GM23338 (cell line): ENCODE measurements at regions not wholly inside any gene's neighbourhood (a gene's known extent, or its start where the extent isn't known, plus 50 kb on each side); places are given as distances from the start of the nearest gene placed in this dataset.

Experiments used
- ATAC-seq: fragments of 200-7000 bp; cut with Tn5 transposase; 3 replicates; pipeline ENCODE4 v1.9.1; 2020
- DNase-seq: peaks from one replicate; pipeline ENCODE4 v3.0.0-alpha.2; 2015; ENCODE audit warnings: low spot score
- H2AFZ ChIP-seq: fragments of 200-600 bp; sonication (generic); 2 replicates; pipeline ENCODE4 v1.8.0; 2016; ENCODE audit warnings: antibody characterized with exemption, mild to moderate bottlenecking, moderate library complexity
- H3F3A ChIP-seq: fragments of 200-600 bp; sonication (generic); replicated peaks from 2 replicates; pipeline ENCODE4 v1.8.0; 2017; ENCODE audit warnings: antibody characterized with exemption, mixed run types, low read depth
- H3K27ac ChIP-seq: fragments of 200-600 bp; sonication (generic); 2 replicates; pipeline ENCODE4 v1.6.1; 2016; ENCODE audit warnings: low read depth
- H3K27me3 ChIP-seq: fragments of 200-600 bp; sonication (generic); 2 replicates; pipeline ENCODE4 v1.8.0; 2016; ENCODE audit warnings: mild to moderate bottlenecking, mixed run types, moderate library complexity; ENCODE audit not compliant: insufficient read depth
- H3K36me3 ChIP-seq: fragments of 200-600 bp; sonication (generic); 2 replicates; pipeline ENCODE4 v1.8.0; 2016; ENCODE audit warnings: mild to moderate bottlenecking; ENCODE audit not compliant: insufficient read depth
- H3K4me1 ChIP-seq: fragments of 200-600 bp; sonication (generic); 2 replicates; pipeline ENCODE4 v1.8.0; 2016; ENCODE audit warnings: mild to moderate bottlenecking, moderate library complexity; ENCODE audit not compliant: insufficient read depth
- H3K4me2 ChIP-seq: fragments of 200-600 bp; sonication (generic); 2 replicates; pipeline ENCODE4 v1.7.1; 2017; ENCODE audit warnings: mixed run types
- H3K4me3 ChIP-seq: fragments of 200-600 bp; sonication (generic); 2 replicates; pipeline ENCODE4 v1.6.1; 2016; ENCODE audit warnings: mixed run types
- H3K79me2 ChIP-seq: fragments of 200-600 bp; sonication (generic); replicated peaks from 2 replicates; pipeline ENCODE4 v1.8.0; 2017; ENCODE audit warnings: mild to moderate bottlenecking; ENCODE audit not compliant: insufficient read depth
- H3K9me2 ChIP-seq: fragments of 200-600 bp; sonication (generic); 2 replicates; pipeline ENCODE4 v1.8.0; 2017; ENCODE audit not compliant: insufficient read depth
- H4K20me1 ChIP-seq: fragments of 200-600 bp; sonication (generic); replicated peaks from 2 replicates; pipeline ENCODE4 v1.8.0; 2017; ENCODE audit warnings: mild to moderate bottlenecking; ENCODE audit not compliant: insufficient read depth
- H3K27ac Mint-ChIP-seq: 2 replicates; pipeline ENCODE4 v1.8.0; 2020; ENCODE audit warnings: inconsistent platforms, mild to moderate bottlenecking, moderate library complexity, mixed read lengths
- H3K27me3 Mint-ChIP-seq: 3 replicates; pipeline ENCODE4 v1.8.0; 2022; ENCODE audit warnings: low read depth, mild to moderate bottlenecking, moderate library complexity, mixed read lengths, inconsistent platforms; ENCODE audit not compliant: insufficient read depth, poor library complexity
- H3K36me3 Mint-ChIP-seq: 3 replicates; pipeline ENCODE4 v1.8.0; 2021; ENCODE audit warnings: low read depth, mild to moderate bottlenecking, inconsistent platforms, moderate library complexity, mixed read lengths
- H3K4me1 Mint-ChIP-seq: 3 replicates; pipeline ENCODE4 v1.8.0; 2020; ENCODE audit warnings: mild to moderate bottlenecking, inconsistent platforms, mixed read lengths
- H3K4me3 Mint-ChIP-seq: 3 replicates; pipeline ENCODE4 v1.8.0; 2021; ENCODE audit warnings: moderate library complexity, mild to moderate bottlenecking, inconsistent platforms, mixed read lengths
- H3K9me3 Mint-ChIP-seq: 3 replicates; pipeline ENCODE4 v1.8.0; 2020; ENCODE audit warnings: moderate library complexity, mild to moderate bottlenecking, inconsistent platforms, mixed read lengths
- JUNB ChIP-seq: IDR thresholded peaks from one replicate; pipeline ENCODE4 v1.6.1; 2016; ENCODE audit warnings: antibody characterized with exemption; ENCODE audit not compliant: unreplicated experiment
- NANOG ChIP-seq: IDR thresholded peaks from 2 replicates; pipeline ENCODE4 v1.6.1; 2016; ENCODE audit warnings: antibody characterized with exemption, borderline replicate concordance
- POLR2AphosphoS5 ChIP-seq: IDR thresholded peaks from 2 replicates; pipeline ENCODE4 v1.6.1; 2016; ENCODE audit warnings: antibody characterized with exemption, low read depth
- ZNF114 ChIP-seq: fragments of 250-450 bp; sonication (Bioruptor Pico); IDR thresholded peaks from 2 replicates; pipeline ENCODE4 v1.5.0; 2020; ENCODE audit warnings: mild to moderate bottlenecking, moderate library complexity
- ZNF331 ChIP-seq: fragments of 250-450 bp; sonication (Bioruptor Pico); IDR thresholded peaks from 2 replicates; pipeline ENCODE4 v1.5.0; 2020; ENCODE audit warnings: low read depth, mild to moderate bottlenecking, moderate library complexity
- TF ChIP-seq, protein P1 (sequence below): fragments of 250-450 bp; sonication (Bioruptor Pico); IDR thresholded peaks from 2 replicates; pipeline ENCODE4 v1.5.0; 2020; ENCODE audit warnings: mild to moderate bottlenecking, moderate library complexity
- TF ChIP-seq, protein P2 (sequence below), 2 experiments: fragments of 200-600 bp in 1 of 2; sonication (generic) in 1 of 2; conservative IDR thresholded peaks; 2 replicates each; pipeline versions ENCODE4 v1.5.1 to v1.6.1; 2016 to 2017; ENCODE audit warnings: antibody characterized with exemption in 2 of 2, low read depth in 2 of 2, mild to moderate bottlenecking in 2 of 2, moderate library complexity in 1 of 2

- TF ChIP-seq, protein P1, sequence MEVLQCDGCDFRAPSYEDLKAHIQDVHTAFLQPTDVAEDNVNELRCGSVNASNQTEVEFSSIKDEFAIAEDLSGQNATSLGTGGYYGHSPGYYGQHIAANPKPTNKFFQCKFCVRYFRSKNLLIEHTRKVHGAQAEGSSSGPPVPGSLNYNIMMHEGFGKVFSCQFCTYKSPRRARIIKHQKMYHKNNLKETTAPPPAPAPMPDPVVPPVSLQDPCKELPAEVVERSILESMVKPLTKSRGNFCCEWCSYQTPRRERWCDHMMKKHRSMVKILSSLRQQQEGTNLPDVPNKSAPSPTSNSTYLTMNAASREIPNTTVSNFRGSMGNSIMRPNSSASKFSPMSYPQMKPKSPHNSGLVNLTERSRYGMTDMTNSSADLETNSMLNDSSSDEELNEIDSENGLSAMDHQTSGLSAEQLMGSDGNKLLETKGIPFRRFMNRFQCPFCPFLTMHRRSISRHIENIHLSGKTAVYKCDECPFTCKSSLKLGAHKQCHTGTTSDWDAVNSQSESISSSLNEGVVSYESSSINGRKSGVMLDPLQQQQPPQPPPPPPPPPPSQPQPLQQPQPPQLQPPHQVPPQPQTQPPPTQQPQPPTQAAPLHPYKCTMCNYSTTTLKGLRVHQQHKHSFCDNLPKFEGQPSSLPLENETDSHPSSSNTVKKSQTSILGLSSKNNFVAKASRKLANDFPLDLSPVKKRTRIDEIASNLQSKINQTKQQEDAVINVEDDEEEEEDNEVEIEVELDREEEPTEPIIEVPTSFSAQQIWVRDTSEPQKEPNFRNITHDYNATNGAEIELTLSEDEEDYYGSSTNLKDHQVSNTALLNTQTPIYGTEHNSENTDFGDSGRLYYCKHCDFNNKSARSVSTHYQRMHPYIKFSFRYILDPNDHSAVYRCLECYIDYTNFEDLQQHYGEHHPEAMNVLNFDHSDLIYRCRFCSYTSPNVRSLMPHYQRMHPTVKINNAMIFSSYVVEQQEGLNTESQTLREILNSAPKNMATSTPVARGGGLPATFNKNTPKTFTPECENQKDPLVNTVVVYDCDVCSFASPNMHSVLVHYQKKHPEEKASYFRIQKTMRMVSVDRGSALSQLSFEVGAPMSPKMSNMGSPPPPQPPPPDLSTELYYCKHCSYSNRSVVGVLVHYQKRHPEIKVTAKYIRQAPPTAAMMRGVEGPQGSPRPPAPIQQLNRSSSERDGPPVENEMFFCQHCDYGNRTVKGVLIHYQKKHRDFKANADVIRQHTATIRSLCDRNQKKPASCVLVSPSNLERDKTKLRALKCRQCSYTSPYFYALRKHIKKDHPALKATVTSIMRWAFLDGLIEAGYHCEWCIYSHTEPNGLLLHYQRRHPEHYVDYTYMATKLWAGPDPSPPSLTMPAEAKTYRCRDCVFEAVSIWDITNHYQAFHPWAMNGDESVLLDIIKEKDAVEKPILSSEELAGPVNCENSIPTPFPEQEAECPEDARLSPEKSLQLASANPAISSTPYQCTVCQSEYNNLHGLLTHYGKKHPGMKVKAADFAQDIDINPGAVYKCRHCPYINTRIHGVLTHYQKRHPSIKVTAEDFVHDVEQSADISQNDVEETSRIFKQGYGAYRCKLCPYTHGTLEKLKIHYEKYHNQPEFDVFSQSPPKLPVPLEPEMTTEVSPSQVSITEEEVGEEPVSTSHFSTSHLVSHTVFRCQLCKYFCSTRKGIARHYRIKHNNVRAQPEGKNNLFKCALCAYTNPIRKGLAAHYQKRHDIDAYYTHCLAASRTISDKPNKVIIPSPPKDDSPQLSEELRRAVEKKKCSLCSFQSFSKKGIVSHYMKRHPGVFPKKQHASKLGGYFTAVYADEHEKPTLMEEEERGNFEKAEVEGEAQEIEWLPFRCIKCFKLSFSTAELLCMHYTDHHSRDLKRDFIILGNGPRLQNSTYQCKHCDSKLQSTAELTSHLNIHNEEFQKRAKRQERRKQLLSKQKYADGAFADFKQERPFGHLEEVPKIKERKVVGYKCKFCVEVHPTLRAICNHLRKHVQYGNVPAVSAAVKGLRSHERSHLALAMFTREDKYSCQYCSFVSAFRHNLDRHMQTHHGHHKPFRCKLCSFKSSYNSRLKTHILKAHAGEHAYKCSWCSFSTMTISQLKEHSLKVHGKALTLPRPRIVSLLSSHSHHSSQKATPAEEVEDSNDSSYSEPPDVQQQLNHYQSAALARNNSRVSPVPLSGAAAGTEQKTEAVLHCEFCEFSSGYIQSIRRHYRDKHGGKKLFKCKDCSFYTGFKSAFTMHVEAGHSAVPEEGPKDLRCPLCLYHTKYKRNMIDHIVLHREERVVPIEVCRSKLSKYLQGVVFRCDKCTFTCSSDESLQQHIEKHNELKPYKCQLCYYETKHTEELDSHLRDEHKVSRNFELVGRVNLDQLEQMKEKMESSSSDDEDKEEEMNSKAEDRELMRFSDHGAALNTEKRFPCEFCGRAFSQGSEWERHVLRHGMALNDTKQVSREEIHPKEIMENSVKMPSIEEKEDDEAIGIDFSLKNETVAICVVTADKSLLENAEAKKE: no peak
- no peak for TF ChIP-seq JUNB
Measured at GRCh38 chr1:88562991-88563390, 121.1 kb upstream of the PKN2 start (continued).

GRCh38 chr1:88566615-88567387 lies 117.3 kb upstream of the PKN2 start:
- no peaks in the 10 kb centered on the region for H3K36me3 ChIP-seq
- Mint-ChIP-seq H3K9me3 (no peaks in the 10 kb centered on the region), H3K27me3 (no peaks in the 10 kb centered on the region), H3K4me1 (peaks cover 32% of the 10 kb centered on the region), H3K27ac (peak overlapping the region; percentile 85), H3K36me3 (no peaks in the 10 kb centered on the region), H3K4me3 (no peak overlapping the region)
- H3F3A ChIP-seq: no peaks in the 10 kb centered on the region
- no peak overlapping the region for H3K4me3 ChIP-seq
- H3K4me2 ChIP-seq: peak overlapping the region; percentile 48
- DNase-seq (peak; percentile 30), ATAC-seq (peak; percentile 74)
- no peaks in the 10 kb centered on the region for H3K79me2 ChIP-seq
- no peaks in the 10 kb centered on the region for H3K27me3 ChIP-seq
- H3K9me2 ChIP-seq: no peaks in the 10 kb centered on the region
- H3K4me1 ChIP-seq: peaks cover 26% of the 10 kb centered on the region
- peak overlapping the region; percentile 78 for H3K27ac ChIP-seq
- no peaks in the 10 kb centered on the region for H4K20me1 ChIP-seq
- peak overlapping the region; percentile 74 for H2AFZ ChIP-seq
- TF ChIP-seq JUNB: no peak
- no peak for TF ChIP-seq NANOG
- TF ChIP-seq POLR2AphosphoS5: no peak
- TF ChIP-seq, protein P2, sequence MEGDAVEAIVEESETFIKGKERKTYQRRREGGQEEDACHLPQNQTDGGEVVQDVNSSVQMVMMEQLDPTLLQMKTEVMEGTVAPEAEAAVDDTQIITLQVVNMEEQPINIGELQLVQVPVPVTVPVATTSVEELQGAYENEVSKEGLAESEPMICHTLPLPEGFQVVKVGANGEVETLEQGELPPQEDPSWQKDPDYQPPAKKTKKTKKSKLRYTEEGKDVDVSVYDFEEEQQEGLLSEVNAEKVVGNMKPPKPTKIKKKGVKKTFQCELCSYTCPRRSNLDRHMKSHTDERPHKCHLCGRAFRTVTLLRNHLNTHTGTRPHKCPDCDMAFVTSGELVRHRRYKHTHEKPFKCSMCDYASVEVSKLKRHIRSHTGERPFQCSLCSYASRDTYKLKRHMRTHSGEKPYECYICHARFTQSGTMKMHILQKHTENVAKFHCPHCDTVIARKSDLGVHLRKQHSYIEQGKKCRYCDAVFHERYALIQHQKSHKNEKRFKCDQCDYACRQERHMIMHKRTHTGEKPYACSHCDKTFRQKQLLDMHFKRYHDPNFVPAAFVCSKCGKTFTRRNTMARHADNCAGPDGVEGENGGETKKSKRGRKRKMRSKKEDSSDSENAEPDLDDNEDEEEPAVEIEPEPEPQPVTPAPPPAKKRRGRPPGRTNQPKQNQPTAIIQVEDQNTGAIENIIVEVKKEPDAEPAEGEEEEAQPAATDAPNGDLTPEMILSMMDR (conservative IDR thresholded peaks at IDR 0.05; ENCODE audit: low read depth in 2 of 2): no peak
- TF ChIP-seq ZNF331 (CRISPR knock-in tag): no peak
- TF ChIP-seq, protein P1: no peak
- TF ChIP-seq ZNF114 (CRISPR knock-in tag): no peak
